MM.1S (cell line): ENCODE measurements at regions not wholly inside any gene's neighbourhood (a gene's known extent, or its start where the extent isn't known, plus 50 kb on each side); places are given as distances from the start of the nearest gene placed in this dataset.

Experiments used
- EZH2 ChIP-seq: fragments of 300-600 bp; sonication (generic); optimal IDR thresholded peaks from 2 replicates; pipeline ENCODE3; 2017; ENCODE audit warnings: low read depth, mild to moderate bottlenecking, antibody characterized with exemption, low read length, mixed read lengths
- EZH2phosphoT487 ChIP-seq: fragments of 300-600 bp; sonication (generic); IDR thresholded peaks from 2 replicates; pipeline ENCODE4 v1.6.1; 2018; ENCODE audit warnings: antibody characterized with exemption, low read length
- TF ChIP-seq, protein P1 (sequence below): fragments of 300-600 bp; sonication (generic); IDR thresholded peaks from 2 replicates; pipeline ENCODE4 v1.5.1; 2016; ENCODE audit warnings: antibody characterized with exemption, low read length, mixed read lengths

GRCh38 chr15:31964586-31965307 lies 65.6 kb upstream of the CHRNA7 start:
- TF ChIP-seq, protein P1, sequence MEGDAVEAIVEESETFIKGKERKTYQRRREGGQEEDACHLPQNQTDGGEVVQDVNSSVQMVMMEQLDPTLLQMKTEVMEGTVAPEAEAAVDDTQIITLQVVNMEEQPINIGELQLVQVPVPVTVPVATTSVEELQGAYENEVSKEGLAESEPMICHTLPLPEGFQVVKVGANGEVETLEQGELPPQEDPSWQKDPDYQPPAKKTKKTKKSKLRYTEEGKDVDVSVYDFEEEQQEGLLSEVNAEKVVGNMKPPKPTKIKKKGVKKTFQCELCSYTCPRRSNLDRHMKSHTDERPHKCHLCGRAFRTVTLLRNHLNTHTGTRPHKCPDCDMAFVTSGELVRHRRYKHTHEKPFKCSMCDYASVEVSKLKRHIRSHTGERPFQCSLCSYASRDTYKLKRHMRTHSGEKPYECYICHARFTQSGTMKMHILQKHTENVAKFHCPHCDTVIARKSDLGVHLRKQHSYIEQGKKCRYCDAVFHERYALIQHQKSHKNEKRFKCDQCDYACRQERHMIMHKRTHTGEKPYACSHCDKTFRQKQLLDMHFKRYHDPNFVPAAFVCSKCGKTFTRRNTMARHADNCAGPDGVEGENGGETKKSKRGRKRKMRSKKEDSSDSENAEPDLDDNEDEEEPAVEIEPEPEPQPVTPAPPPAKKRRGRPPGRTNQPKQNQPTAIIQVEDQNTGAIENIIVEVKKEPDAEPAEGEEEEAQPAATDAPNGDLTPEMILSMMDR: no peak
- TF ChIP-seq EZH2 (no peak), EZH2phosphoT487 (no peak)
